Activated T-cell treated with anti-CD3 and anti-CD28 coated beads, Interleukin-2, amount 50 U/mL, for 48 hours (primary cell): ENCODE measurements at regions not wholly inside any gene's neighbourhood (a gene's known extent, or its start where the extent isn't known, plus 50 kb on each side); places are given as distances from the start of the nearest gene placed in this dataset.

Source experiments
- DNase-seq, 2 experiments: peaks; one replicate each; pipeline ENCODE4 v3.0.0-alpha.2; 2020

- DNase-seq: no peak
Measured at GRCh38 chr2:147495734-147496133, 349.1 kb upstream of the ACVR2A start.

GRCh38 chr2:147492471-147492870 lies 352.4 kb upstream of the ACVR2A start:
- DNase-seq: no peak

- no peak for DNase-seq
Measured at GRCh38 chr2:147491506-147491905, 353.3 kb upstream of the ACVR2A start.

DNA sequence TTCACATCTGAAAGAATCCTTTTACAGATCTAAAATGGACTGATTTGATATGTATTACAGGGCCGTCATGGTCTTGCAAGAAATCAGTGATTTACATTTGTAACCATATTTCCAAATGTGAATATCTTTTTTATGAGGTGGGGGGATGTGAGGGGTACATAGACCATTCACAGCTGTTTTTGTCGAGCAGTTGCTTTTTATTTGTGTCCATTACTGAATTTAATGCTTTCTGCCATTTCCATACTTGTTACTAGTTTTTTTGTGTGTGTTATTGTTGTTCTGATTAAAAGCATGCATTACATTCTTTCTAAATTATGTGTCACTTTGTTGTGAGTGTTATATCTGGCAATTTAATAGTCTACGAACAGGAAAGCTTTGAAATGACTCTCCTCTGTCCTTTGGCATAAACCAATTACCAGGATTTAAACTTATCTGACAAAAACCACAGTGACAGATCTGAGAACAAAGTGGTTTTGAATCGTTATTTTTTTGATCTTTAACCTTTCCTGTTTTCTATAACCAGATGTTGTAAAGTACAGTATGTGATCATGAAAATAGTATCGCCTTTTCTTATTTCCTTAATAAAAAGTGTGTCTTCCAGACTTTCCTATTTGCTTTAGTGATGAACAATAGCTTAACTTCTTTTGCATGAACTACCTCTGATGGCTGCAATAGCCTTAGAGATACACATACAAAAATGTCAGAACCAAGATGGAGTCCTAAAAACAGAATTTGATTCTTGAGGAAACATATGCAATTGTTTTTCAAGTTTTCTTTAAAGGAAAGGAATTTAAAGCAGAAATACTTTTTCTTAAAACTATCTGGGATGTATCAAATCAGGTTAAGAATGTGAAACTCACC lies 354.2 kb upstream of the ACVR2A start:
- no peak for DNase-seq

DNA sequence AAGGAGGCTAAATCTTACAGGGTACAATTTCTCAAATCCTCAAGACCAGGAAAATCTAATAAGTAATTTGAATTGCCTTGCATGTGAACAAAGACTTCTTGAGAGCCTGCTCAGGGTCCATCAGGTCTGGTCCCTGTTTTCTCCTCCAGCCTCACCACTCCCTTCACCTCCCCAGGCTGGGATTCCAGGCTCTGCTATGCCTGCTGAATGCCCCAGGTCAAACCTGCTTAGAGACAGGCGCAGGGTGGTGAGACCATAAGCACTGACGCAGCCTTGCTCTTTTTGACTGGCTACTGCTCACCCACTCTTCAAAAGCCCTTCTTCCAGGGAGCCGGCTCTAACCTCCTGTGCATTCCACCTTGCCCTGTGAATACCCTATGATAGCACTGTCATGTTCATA lies 356.4 kb upstream of the ACVR2A start:
- no peak for DNase-seq

DNA sequence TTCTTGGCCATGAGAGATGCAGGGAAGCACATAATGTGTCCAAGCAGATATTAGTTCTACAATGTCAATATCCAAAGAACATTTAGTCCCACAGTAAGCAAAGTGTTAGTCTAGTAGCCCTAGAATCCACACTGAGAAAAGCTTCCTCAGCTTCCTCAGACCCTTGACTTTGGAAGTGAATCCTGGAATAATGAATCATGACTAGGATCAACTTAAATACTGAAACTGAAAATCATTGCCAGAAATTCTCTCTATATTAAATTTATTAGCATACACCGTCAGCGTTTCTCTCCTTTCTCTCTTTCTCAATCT lies 356.9 kb upstream of the ACVR2A start:
- no peak for DNase-seq

DNA sequence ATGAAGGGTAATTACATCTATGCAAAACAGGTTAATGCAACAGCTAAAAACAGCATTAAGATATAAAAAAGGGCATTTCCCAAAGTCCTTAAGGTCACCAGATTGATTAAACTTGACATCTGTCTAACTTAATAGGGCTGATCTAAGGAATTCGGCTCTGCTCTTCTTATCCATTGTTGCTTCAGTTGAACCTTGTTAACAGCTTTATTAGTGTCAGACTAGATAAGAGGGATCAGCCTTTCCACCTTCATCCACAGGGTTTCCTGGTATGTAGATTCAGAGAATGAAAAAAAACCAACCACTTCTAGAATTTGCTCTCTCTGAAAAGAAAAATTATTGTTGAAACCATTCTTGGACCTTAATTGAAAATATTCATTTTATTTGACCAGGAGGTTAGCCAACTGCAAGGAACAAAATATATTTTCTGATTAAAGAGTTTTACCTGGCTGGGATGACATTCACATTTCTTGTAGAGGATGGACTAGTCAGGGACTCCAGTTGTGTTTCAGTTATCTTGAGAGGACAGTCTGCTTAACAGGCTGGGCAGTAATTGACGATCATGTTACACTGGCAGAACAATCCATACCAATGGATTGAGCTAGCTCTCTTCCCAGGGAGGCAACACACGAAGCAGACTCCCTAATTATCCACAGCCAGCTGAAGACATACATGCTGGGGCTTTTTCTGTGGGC lies 357.4 kb upstream of the ACVR2A start:
- DNase-seq: no peak

DNA sequence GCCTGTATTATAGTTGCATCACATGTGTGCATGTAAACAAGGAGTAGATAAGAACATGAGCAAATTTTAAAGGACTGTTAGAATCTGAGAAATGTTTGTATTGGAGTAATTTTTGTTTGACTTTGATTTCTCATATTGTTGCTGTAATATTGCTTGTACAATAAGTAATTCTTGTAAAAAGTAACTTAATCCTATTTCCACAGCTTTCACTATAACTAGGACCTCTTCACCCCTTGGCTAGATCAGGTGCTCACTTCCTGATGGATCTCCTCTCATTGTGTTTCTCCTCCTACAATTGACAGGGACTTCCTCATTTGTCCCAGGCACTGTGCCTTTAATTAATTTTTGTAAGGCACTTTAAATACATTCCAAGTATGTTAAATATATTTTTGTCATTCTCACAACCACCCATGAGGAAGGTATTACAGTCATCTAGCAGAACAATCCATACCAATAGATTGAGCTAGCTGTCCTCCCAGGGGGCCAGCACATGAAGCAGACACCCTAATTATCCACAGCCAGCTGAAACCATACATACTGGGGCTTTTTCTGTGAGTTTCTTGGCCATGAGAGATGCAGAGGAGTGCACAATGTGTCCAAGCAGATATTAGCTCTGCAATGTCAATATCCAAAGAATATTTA lies 359.5 kb upstream of the ACVR2A start:
- DNase-seq: no peak

- no peak for DNase-seq
Measured at GRCh38 chr2:147483911-147484310, 360.9 kb upstream of the ACVR2A start.

- DNase-seq: no peak
Measured at GRCh38 chr2:147482916-147483669, 361.7 kb upstream of the ACVR2A start.

- DNase-seq: no peak
Measured at GRCh38 chr2:147482111-147482895, 362.5 kb upstream of the ACVR2A start.

GRCh38 chr2:147479358-147479757 lies 365.5 kb upstream of the ACVR2A start:
- DNase-seq: no peak

DNA sequence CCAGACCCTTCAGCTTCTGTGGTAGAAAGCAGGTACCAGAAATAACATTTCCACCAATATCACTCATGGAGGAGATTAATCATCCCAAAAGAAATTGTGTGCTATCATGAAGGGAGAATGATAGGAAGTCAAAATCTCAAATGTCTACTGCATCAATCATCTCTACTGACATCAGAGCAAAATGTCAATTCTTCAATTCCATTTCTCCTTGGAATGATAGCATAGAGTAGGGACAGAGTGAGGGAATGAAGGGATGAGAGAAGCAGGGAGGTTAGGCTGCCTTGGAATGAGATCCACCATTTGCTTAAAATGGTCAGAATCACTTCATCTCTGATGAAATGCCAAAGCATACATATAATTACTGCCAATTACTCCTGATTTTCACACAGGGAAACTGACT lies 371.8 kb upstream of the ACVR2A start:
- no peak for DNase-seq

GRCh38 chr2:147471126-147471525 lies 373.7 kb upstream of the ACVR2A start:
- no peak for DNase-seq

DNA sequence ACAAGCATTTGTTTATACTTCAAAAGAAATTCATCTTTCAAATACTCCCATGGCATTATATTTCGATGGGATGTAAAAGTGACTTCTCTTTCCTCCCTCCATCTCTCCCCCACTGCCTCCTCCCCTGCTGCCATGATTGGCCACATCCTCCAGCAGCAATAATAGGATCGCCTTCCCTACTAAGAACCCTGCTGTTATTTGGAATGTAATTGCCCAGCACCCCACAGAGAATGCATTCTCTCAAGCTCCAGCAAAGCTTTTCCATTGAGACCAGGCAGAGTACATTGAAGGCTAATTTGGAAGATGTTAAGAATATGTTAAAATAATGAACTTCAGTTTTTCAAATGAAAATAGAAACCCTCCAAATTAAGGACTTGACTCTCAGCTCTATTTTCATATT lies 375.4 kb upstream of the ACVR2A start:
- DNase-seq: no peak

GRCh38 chr2:147468963-147469362 lies 375.9 kb upstream of the ACVR2A start:
- DNase-seq: no peak

DNA sequence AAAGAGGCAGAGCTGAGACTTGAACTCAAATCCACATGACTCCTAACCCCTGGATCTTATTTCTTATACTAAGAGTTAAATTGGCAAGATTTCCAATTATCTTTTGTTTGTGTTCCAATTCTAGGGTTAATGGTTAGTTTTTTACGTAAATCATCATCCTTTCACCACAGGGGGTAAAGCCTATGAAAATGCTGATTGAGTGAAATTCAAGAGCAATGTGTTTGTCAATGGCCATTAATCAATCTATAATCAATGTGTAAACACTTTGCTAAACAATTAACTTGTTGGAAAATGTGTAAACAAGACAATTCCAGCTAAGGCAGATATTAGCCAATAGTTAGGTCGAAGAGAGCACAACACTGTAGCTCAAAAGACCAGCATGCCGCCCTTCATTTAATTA lies 376.5 kb upstream of the ACVR2A start:
- DNase-seq: no peak

DNA sequence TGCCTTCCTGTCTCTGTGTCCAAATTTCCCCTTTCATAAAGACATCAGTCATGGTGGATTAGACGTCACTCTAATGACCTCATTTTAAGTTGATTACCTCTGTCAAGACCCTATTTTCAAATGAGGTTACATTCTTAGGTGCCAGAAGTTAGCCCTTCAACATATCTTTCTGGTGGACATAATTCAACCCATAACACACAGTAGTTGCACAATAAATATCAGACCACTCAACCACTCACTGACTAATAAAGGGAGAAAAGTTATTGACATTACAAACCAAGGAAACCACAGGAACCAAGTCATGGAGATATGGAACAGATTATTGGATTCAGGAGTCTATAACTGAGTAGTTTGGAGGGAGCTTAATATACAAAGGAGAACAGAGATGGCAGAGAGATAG lies 377.4 kb upstream of the ACVR2A start:
- no peak for DNase-seq

- DNase-seq: no peak
Measured at GRCh38 chr2:147464737-147465357, 380.0 kb upstream of the ACVR2A start.

DNA sequence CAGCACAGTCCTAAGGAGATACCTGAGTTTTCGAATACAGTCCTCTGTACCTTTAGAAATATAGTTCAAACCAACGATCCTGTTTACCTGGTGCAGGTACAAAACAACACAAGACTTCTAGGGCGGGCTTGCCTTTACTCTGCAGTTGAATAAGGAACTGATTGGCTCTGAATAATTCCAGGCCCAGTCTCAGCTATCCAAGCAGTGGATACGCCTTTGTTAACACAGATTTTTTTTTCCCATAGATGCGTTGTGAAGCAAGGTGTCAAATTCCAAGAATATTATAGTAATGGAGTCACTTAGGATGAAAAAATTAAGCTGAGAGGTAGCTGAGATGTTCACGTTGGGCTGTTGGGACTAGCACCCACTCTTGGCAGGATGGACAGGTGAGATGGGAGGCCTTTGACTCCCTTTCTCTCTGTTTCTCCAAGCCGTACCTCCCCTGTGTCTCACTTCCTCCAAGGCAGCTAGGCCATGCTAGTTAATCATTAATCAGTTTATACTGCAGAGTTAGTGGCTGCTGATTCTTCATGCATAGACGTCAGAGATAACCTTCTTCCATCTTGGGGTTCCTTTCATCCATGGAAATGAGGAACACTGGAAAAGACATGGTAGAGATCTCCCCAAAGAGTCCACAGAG lies 380.8 kb upstream of the ACVR2A start:
- no peak for DNase-seq

GRCh38 chr2:147460155-147460554 lies 384.7 kb upstream of the ACVR2A start:
- DNase-seq: no peak

GRCh38 chr2:147456779-147457178 lies 388.1 kb upstream of the ACVR2A start:
- DNase-seq: no peak
